Endodermal cell (in vitro differentiated cells): ENCODE measurements at regions not wholly inside any gene's neighbourhood (a gene's known extent, or its start where the extent isn't known, plus 50 kb on each side); places are given as distances from the start of the nearest gene placed in this dataset.

Source experiments
- DNase-seq: peaks from one replicate; pipeline ENCODE4 v3.0.0-alpha.2; 2017
- H3K27ac ChIP-seq: 2 replicates; pipeline ENCODE4 v1.5.1; 2013; ENCODE audit warnings: mild to moderate bottlenecking, low read depth, low read length, moderate library complexity
- H3K27me3 ChIP-seq: 2 replicates; pipeline ENCODE4 v1.6.1; 2013; ENCODE audit warnings: mild to moderate bottlenecking, low read length, moderate library complexity; ENCODE audit not compliant: insufficient read depth, control insufficient read depth, poor library complexity, severe bottlenecking
- H3K36me3 ChIP-seq: 2 replicates; pipeline ENCODE4 v1.7.0; 2013; ENCODE audit warnings: mild to moderate bottlenecking, low read length, moderate library complexity; ENCODE audit not compliant: control insufficient read depth, insufficient read depth
- H3K4me1 ChIP-seq: one replicate; pipeline ENCODE4 v1.7.0; 2013; ENCODE audit warnings: low read length; ENCODE audit not compliant: control insufficient read depth, insufficient read depth
- H3K4me3 ChIP-seq: 2 replicates; pipeline ENCODE4 v1.5.1; 2013; ENCODE audit warnings: mild to moderate bottlenecking, low read length, moderate library complexity
- H3K9ac ChIP-seq: 2 replicates; pipeline ENCODE4 v1.6.1; 2013; ENCODE audit warnings: mild to moderate bottlenecking, low read length, moderate library complexity; ENCODE audit not compliant: poor library complexity, severe bottlenecking; ENCODE audit errors: extremely low read depth
- H3K9me3 ChIP-seq: 2 replicates; pipeline ENCODE4 v1.6.1; 2013; ENCODE audit warnings: mild to moderate bottlenecking, low read length, moderate library complexity; ENCODE audit not compliant: control insufficient read depth
- H3K27ac Mint-ChIP-seq: 2 replicates; pipeline ENCODE4 v1.8.0; 2020; ENCODE audit warnings: mixed read lengths
- H3K27me3 Mint-ChIP-seq: 2 replicates; pipeline ENCODE4 v1.8.0; 2021; ENCODE audit warnings: mild to moderate bottlenecking, mixed read lengths; ENCODE audit not compliant: insufficient read depth
- H3K36me3 Mint-ChIP-seq: 2 replicates; pipeline ENCODE4 v1.8.0; 2020; ENCODE audit warnings: low read depth, mixed read lengths
- H3K4me1 Mint-ChIP-seq: 2 replicates; pipeline ENCODE4 v1.8.0; 2020; ENCODE audit warnings: mixed read lengths
- H3K4me3 Mint-ChIP-seq: 2 replicates; pipeline ENCODE4 v1.8.0; 2020; ENCODE audit warnings: mild to moderate bottlenecking, moderate library complexity, mixed read lengths
- H3K9me3 Mint-ChIP-seq: 2 replicates; pipeline ENCODE4 v1.8.0; 2020; ENCODE audit warnings: mild to moderate bottlenecking, mixed read lengths
- CTCF ChIP-seq: fragments of 200-600 bp; sonication (generic); conservative IDR thresholded peaks from 2 replicates; pipeline ENCODE4 v1.5.0; 2021; ENCODE audit warnings: antibody characterized with exemption, mild to moderate bottlenecking
- WGBS, 2 experiments: methylation state at CpG; one replicate each; pipeline versions ENCODE4 v1.1.5 to v1.1.7; 2013; ENCODE audit warnings: missing lambda C conversion rate in 2 of 2, mixed read lengths in 1 of 2; ENCODE audit not compliant: insufficient coverage in 1 of 2, insufficient read length in 1 of 2; 5-methylcytosine and 5-hydroxymethylcytosine counted together

GRCh38 chr2:84273406-84273805 is 185.7 kb downstream of the SUCLG1 start:
- H3K4me3 ChIP-seq = no peak overlapping the region
- no peaks in the 10 kb centered on the region for H3K36me3 Mint-ChIP-seq
- H3K9me3 ChIP-seq = no peaks in the 10 kb centered on the region
- H3K27me3 Mint-ChIP-seq = no peaks in the 10 kb centered on the region
- H3K27ac ChIP-seq = no peak overlapping the region
- 89 to 100% methylated on average over 4 to 7 of the region's 7 CpGs for WGBS, 2 experiments
- H3K4me1 ChIP-seq = no peaks in the 10 kb centered on the region
- H3K9me3 Mint-ChIP-seq = no peaks in the 10 kb centered on the region
- H3K36me3 ChIP-seq = no peaks in the 10 kb centered on the region
- no peak overlapping the region for H3K27ac Mint-ChIP-seq
- no peak for TF ChIP-seq CTCF
- H3K4me3 Mint-ChIP-seq = no peak overlapping the region
- no peak for DNase-seq
- no peak overlapping the region for H3K9ac ChIP-seq
- H3K4me1 Mint-ChIP-seq = no peaks in the 10 kb centered on the region
- H3K27me3 ChIP-seq = no peaks in the 10 kb centered on the region

- H3K27ac Mint-ChIP-seq = no peak overlapping the region
- no peaks in the 10 kb centered on the region for H3K27me3 ChIP-seq
- H3K4me1 Mint-ChIP-seq = no peaks in the 10 kb centered on the region
- H3K4me1 ChIP-seq = no peaks in the 10 kb centered on the region
- no peaks in the 10 kb centered on the region for H3K9me3 ChIP-seq
- no peak for TF ChIP-seq CTCF
- H3K9me3 Mint-ChIP-seq = peaks cover 2% of the 10 kb centered on the region
- H3K4me3 Mint-ChIP-seq = no peak overlapping the region
- 86 to 90% methylated on average over 3 of the region's 3 CpGs for WGBS, 2 experiments
- H3K36me3 Mint-ChIP-seq = no peaks in the 10 kb centered on the region
- H3K27ac ChIP-seq = no peak overlapping the region
- no peak overlapping the region for H3K4me3 ChIP-seq
- H3K9ac ChIP-seq = no peak overlapping the region
- H3K36me3 ChIP-seq = no peaks in the 10 kb centered on the region
- no peaks in the 10 kb centered on the region for H3K27me3 Mint-ChIP-seq
- no peak for DNase-seq
These were observed 187.1 kb downstream of the SUCLG1 start for GRCh38 chr2:84271977-84272376.

GRCh38 chr2:84257831-84258230 is 201.2 kb downstream of the SUCLG1 start:
- peaks cover 16% of the 10 kb centered on the region for H3K9me3 ChIP-seq
- no peaks in the 10 kb centered on the region for H3K36me3 ChIP-seq
- no peak overlapping the region for H3K9ac ChIP-seq
- no peaks in the 10 kb centered on the region for H3K27me3 Mint-ChIP-seq
- H3K9me3 Mint-ChIP-seq = peaks cover 21% of the 10 kb centered on the region
- H3K27ac ChIP-seq = no peak overlapping the region
- H3K27ac Mint-ChIP-seq = no peak overlapping the region
- H3K4me1 Mint-ChIP-seq = no peaks in the 10 kb centered on the region
- peak; percentile 68 for TF ChIP-seq CTCF
- peaks cover 4% of the 10 kb centered on the region for H3K36me3 Mint-ChIP-seq
- H3K4me1 ChIP-seq = no peaks in the 10 kb centered on the region
- H3K4me3 ChIP-seq = no peak overlapping the region
- no peaks in the 10 kb centered on the region for H3K27me3 ChIP-seq
- H3K4me3 Mint-ChIP-seq = no peak overlapping the region
- peak; percentile 51 for DNase-seq
